ENCODE measurements at regions not wholly inside any gene's neighbourhood (a gene's known extent, or its start where the extent isn't known, plus 50 kb on each side); places are given as distances from the start of the nearest gene placed in this dataset.

- no peak overlapping the region for H3K27ac Mint-ChIP-seq
Observed at GRCh38 chr19:34596115-34596514, 80.8 kb downstream of the SCGB2B2 start.

More at GRCh38 chr19:34596115-34596514, 80.8 kb downstream of the SCGB2B2 start:
- no peaks in the 10 kb centered on the region for H3K36me3 ChIP-seq (ENCODE audit: insufficient read depth)
- no peak for DNase-seq (ENCODE audit: low spot score)
- H3K4me3 Mint-ChIP-seq, result no peak overlapping the region
- H3K9me3 Mint-ChIP-seq, result peaks cover 19% of the 10 kb centered on the region
- no peaks in the 10 kb centered on the region for H3K36me3 Mint-ChIP-seq (ENCODE audit: low read depth)
- H3K4me2 ChIP-seq, result no peak overlapping the region
- no peaks in the 10 kb centered on the region for H3K79me2 ChIP-seq (replicated peaks; ENCODE audit: insufficient read depth)
- H3F3A ChIP-seq (replicated peaks; ENCODE audit: low read depth), result no peaks in the 10 kb centered on the region
- H2AFZ ChIP-seq, result no peak overlapping the region
- TF ChIP-seq POLR2AphosphoS5 (IDR thresholded peaks at IDR 0.05; ENCODE audit: low read depth) (no peak), STAT1 (IDR thresholded peaks at IDR 0.05; ENCODE audit: unreplicated experiment) (no peak), EZH2phosphoT487 (IDR thresholded peaks at IDR 0.05; ENCODE audit: unreplicated experiment) (no peak), ZNF331 (CRISPR knock-in tag; IDR thresholded peaks at IDR 0.05; ENCODE audit: low read depth) (no peak), CTCF (conservative IDR thresholded peaks at IDR 0.05; ENCODE audit: low read depth in 2 of 2) (no peak), EZH2 (IDR thresholded peaks at IDR 0.05; ENCODE audit: low read depth, unreplicated experiment) (no peak), JUNB (IDR thresholded peaks at IDR 0.05; ENCODE audit: unreplicated experiment) (no peak), ETS1 (IDR thresholded peaks at IDR 0.05) (no peak), NANOG (IDR thresholded peaks at IDR 0.05; ENCODE audit: borderline replicate concordance) (no peak), CREB1 (CRISPR knock-in tag; IDR thresholded peaks at IDR 0.05; ENCODE audit: low read depth) (no peak), ZNF462 (CRISPR knock-in tag; IDR thresholded peaks at IDR 0.05) (no peak), ZNF114 (CRISPR knock-in tag; IDR thresholded peaks at IDR 0.05) (no peak), REST (IDR thresholded peaks at IDR 0.05; ENCODE audit: unreplicated experiment) (no peak)
- peaks cover 19% of the 10 kb centered on the region for H3K27me3 Mint-ChIP-seq (ENCODE audit: insufficient read depth, low read depth, poor library complexity)
- H3K9me2 ChIP-seq (ENCODE audit: insufficient read depth), result no peaks in the 10 kb centered on the region
- H3K4me1 ChIP-seq (ENCODE audit: insufficient read depth), result no peaks in the 10 kb centered on the region
- H4K20me1 ChIP-seq (replicated peaks; ENCODE audit: insufficient read depth), result no peaks in the 10 kb centered on the region
- ATAC-seq, result no peak
- H3K4me1 Mint-ChIP-seq, result no peaks in the 10 kb centered on the region; the same call in 2 of the 3 replicates
- no peaks in the 10 kb centered on the region for H3K27me3 ChIP-seq (ENCODE audit: insufficient read depth)
- no peak overlapping the region for H3K27ac ChIP-seq (ENCODE audit: low read depth)
- no peak overlapping the region for H3K4me3 ChIP-seq
